Mesothelial cell of epicardium (in vitro differentiated cells): ENCODE measurements at regions not wholly inside any gene's neighbourhood (a gene's known extent, or its start where the extent isn't known, plus 50 kb on each side); places are given as distances from the start of the nearest gene placed in this dataset.

Experiments
- DNase-seq, 2 experiments: peaks; one replicate each; pipeline ENCODE4 v3.0.0; 2021; ENCODE audit warnings: low spot score in 2 of 2; ENCODE audit not compliant: unreplicated experiment in 2 of 2
- H3K27ac Mint-ChIP-seq: 2 replicates; pipeline ENCODE4 v1.8.0; 2021; ENCODE audit warnings: mixed read lengths
- H3K27me3 Mint-ChIP-seq: 2 replicates; pipeline ENCODE4 v1.8.0; 2021; ENCODE audit warnings: low read depth, mixed read lengths
- H3K36me3 Mint-ChIP-seq: 2 replicates; pipeline ENCODE4 v1.8.0; 2021; ENCODE audit warnings: mixed read lengths
- H3K4me1 Mint-ChIP-seq: 2 replicates; pipeline ENCODE4 v1.8.0; 2021; ENCODE audit warnings: mixed read lengths
- H3K4me3 Mint-ChIP-seq: 2 replicates; pipeline ENCODE4 v1.8.0; 2021; ENCODE audit warnings: mild to moderate bottlenecking, moderate library complexity, mixed read lengths
- H3K9me3 Mint-ChIP-seq: 2 replicates; pipeline ENCODE4 v1.8.0; 2021; ENCODE audit warnings: mixed read lengths
- CTCF ChIP-seq: fragments of 200-600 bp; sonication (generic); IDR thresholded peaks from one replicate; pipeline ENCODE4 v1.5.0; 2021; ENCODE audit warnings: antibody characterized with exemption; ENCODE audit not compliant: unreplicated experiment

- peaks cover 3% of the 10 kb centered on the region for H3K4me1 Mint-ChIP-seq
- no peak for TF ChIP-seq CTCF
- H3K36me3 Mint-ChIP-seq: no peaks in the 10 kb centered on the region
- H3K27me3 Mint-ChIP-seq: no peaks in the 10 kb centered on the region
- H3K9me3 Mint-ChIP-seq: no peaks in the 10 kb centered on the region
- DNase-seq: no peak
- H3K4me3 Mint-ChIP-seq: no peak overlapping the region
- H3K27ac Mint-ChIP-seq: no peak overlapping the region
These were observed 105.5 kb upstream of the MKLN1 start for GRCh38 chr7:131222171-131222570.

GRCh38 chr7:131223151-131223550 lies 104.5 kb upstream of the MKLN1 start:
- Mint-ChIP-seq H3K9me3 (no peaks in the 10 kb centered on the region), H3K36me3 (no peaks in the 10 kb centered on the region), H3K4me3 (no peak overlapping the region), H3K27ac (no peak overlapping the region), H3K27me3 (no peaks in the 10 kb centered on the region), H3K4me1 (peaks cover 3% of the 10 kb centered on the region)
- no peak for TF ChIP-seq CTCF
- no peak for DNase-seq

- DNase-seq: no peak
- Mint-ChIP-seq H3K9me3 (no peaks in the 10 kb centered on the region), H3K36me3 (no peaks in the 10 kb centered on the region), H3K4me1 (peaks cover 3% of the 10 kb centered on the region), H3K27me3 (no peaks in the 10 kb centered on the region), H3K27ac (no peak overlapping the region), H3K4me3 (no peak overlapping the region)
- TF ChIP-seq CTCF: no peak
These were observed 102.7 kb upstream of the MKLN1 start for GRCh38 chr7:131224996-131225395.

GRCh38 chr7:131225619-131226513 lies 101.8 kb upstream of the MKLN1 start:
- H3K4me1 Mint-ChIP-seq: peaks cover 3% of the 10 kb centered on the region
- no peak for TF ChIP-seq CTCF
- H3K9me3 Mint-ChIP-seq: no peaks in the 10 kb centered on the region
- H3K36me3 Mint-ChIP-seq: no peaks in the 10 kb centered on the region
- H3K27me3 Mint-ChIP-seq: no peaks in the 10 kb centered on the region
- no peak overlapping the region for H3K27ac Mint-ChIP-seq
- DNase-seq: no peak
- H3K4me3 Mint-ChIP-seq: no peak overlapping the region

- Mint-ChIP-seq H3K9me3 (no peaks in the 10 kb centered on the region), H3K27me3 (no peaks in the 10 kb centered on the region), H3K4me3 (no peak overlapping the region), H3K36me3 (no peaks in the 10 kb centered on the region), H3K4me1 (peaks cover 3% of the 10 kb centered on the region), H3K27ac (no peak overlapping the region)
- TF ChIP-seq CTCF: no peak
- DNase-seq: no peak
These were observed 101.2 kb upstream of the MKLN1 start for GRCh38 chr7:131226514-131226865.
